ENCODE measurements at regions not wholly inside any gene's neighbourhood (a gene's known extent, or its start where the extent isn't known, plus 50 kb on each side); places are given as distances from the start of the nearest gene placed in this dataset.
"Not testable (repeated sequence)": the region's sequence is repeated elsewhere in the genome, so short reads cannot be mapped to it uniquely, and the experiment has no call there.

GRCh38 chr10:85045046-85045445, 716.7 kb downstream of the CCSER2 start:
- no peak for DNase-seq

- no peak for DNase-seq
Observed at GRCh38 chr10:85047170-85047834, 718.9 kb downstream of the CCSER2 start.

- DNase-seq, result no peak
Observed at GRCh38 chr10:85047979-85048378, 719.6 kb downstream of the CCSER2 start.

- no peak for DNase-seq
Observed at GRCh38 chr10:85048644-85049043, 720.3 kb downstream of the CCSER2 start.

- DNase-seq, result no peak
Observed at GRCh38 chr10:85060944-85061343, 732.6 kb downstream of the CCSER2 start.

GRCh38 chr10:85061401-85061800, 733.0 kb downstream of the CCSER2 start:
- DNase-seq, result no peak

- DNase-seq, result no peak
Observed at GRCh38 chr10:85067955-85068354, 739.6 kb downstream of the CCSER2 start.

GRCh38 chr10:85080934-85081333, 752.5 kb downstream of the CCSER2 start:
- no peak for DNase-seq

GRCh38 chr10:85098835-85099521, 770.6 kb downstream of the CCSER2 start:
- no peak for DNase-seq

- DNase-seq, result no peak
Observed at GRCh38 chr10:85100495-85100894, 772.1 kb downstream of the CCSER2 start.

GRCh38 chr10:85105614-85106255, 777.3 kb downstream of the CCSER2 start:
- no peak for DNase-seq

- no peak for DNase-seq
Observed at GRCh38 chr10:85111271-85111670, 782.9 kb downstream of the CCSER2 start.

- no peak for DNase-seq
Observed at GRCh38 chr10:85124603-85125051, 796.2 kb downstream of the CCSER2 start.

- DNase-seq, result no peak
Observed at GRCh38 chr10:85137253-85137652, 808.9 kb downstream of the CCSER2 start.

- DNase-seq, result no peak
Observed at GRCh38 chr10:85138046-85138445, 809.7 kb downstream of the CCSER2 start.

- no peak for DNase-seq
Observed at GRCh38 chr10:85139124-85139523, 810.7 kb downstream of the CCSER2 start.

GRCh38 chr10:85141520-85141919, 813.1 kb downstream of the CCSER2 start:
- not testable (repeated sequence) for DNase-seq

GRCh38 chr10:85145966-85146365, 817.6 kb downstream of the CCSER2 start:
- DNase-seq, result no peak

- DNase-seq, result no peak
Observed at GRCh38 chr10:85147346-85148250, 819.2 kb downstream of the CCSER2 start.

- DNase-seq, result no peak
Observed at GRCh38 chr10:85148693-85149640, 820.6 kb downstream of the CCSER2 start.

GRCh38 chr10:85149766-85150165, 821.4 kb downstream of the CCSER2 start:
- DNase-seq, result no peak

- no peak for DNase-seq
Observed at GRCh38 chr10:85151506-85151905, 823.1 kb downstream of the CCSER2 start.

Data from GF-D8 (cell line).